Neural cell (in vitro differentiated cells): ENCODE measurements at regions not wholly inside any gene's neighbourhood (a gene's known extent, or its start where the extent isn't known, plus 50 kb on each side); places are given as distances from the start of the nearest gene placed in this dataset.

Experiments
- H2AFZ ChIP-seq: fragments of 200-600, 300-800 bp; sonication (generic), shearing (Covaris generic); 2 replicates; pipeline ENCODE4 v1.6.0; 2014; ENCODE audit warnings: low read depth, mild to moderate bottlenecking, antibody characterized with exemption, low read length, moderate library complexity
- H3F3A ChIP-seq: fragments of 200-600 bp; shearing (Covaris generic); 2 replicates; pipeline ENCODE4 v1.6.1; 2016; ENCODE audit warnings: mild to moderate bottlenecking, moderate library complexity, mixed read lengths, antibody characterized with exemption, low read length; ENCODE audit not compliant: insufficient read depth, poor library complexity, severe bottlenecking
- H3K27ac ChIP-seq: fragments of 200-600, 300-800 bp; sonication (generic), shearing (Covaris generic); 2 replicates; pipeline ENCODE4 v1.5.1; 2014; ENCODE audit warnings: mild to moderate bottlenecking, low read length, moderate library complexity
- H3K27me3 ChIP-seq: fragments of 300-800, 200-600 bp; sonication (generic), shearing (Covaris generic); 2 replicates; pipeline ENCODE4 v1.6.0; 2014; ENCODE audit warnings: mild to moderate bottlenecking, low read depth, low read length, moderate library complexity; ENCODE audit not compliant: insufficient read depth
- H3K36me3 ChIP-seq: fragments of 300-800, 200-600 bp; sonication (generic), shearing (Covaris generic); 2 replicates; pipeline ENCODE4 v1.5.1; 2014; ENCODE audit warnings: mild to moderate bottlenecking, antibody characterized with exemption, low read length, moderate library complexity; ENCODE audit not compliant: insufficient read depth
- H3K4me2 ChIP-seq: fragments of 300-800, 200-600 bp; sonication (generic), shearing (Covaris generic); 2 replicates; pipeline ENCODE4 v1.6.0; 2014; ENCODE audit warnings: mild to moderate bottlenecking, low read length
- H3K4me3 ChIP-seq: fragments of 300-800, 200-600 bp; sonication (generic), shearing (Covaris generic); 2 replicates; pipeline ENCODE4 v1.5.1; 2014; ENCODE audit warnings: mild to moderate bottlenecking, low read length, moderate library complexity
- H3K79me2 ChIP-seq: fragments of 200-600 bp; shearing (Covaris generic); replicated peaks from 2 replicates; pipeline ENCODE4 v1.6.0; 2014; ENCODE audit warnings: mild to moderate bottlenecking, low read length, moderate library complexity; ENCODE audit not compliant: insufficient read depth
- H3K9ac ChIP-seq: fragments of 300-800, 200-600 bp; sonication (generic), shearing (Covaris generic); 2 replicates; pipeline ENCODE4 v1.6.1; 2016; ENCODE audit warnings: mild to moderate bottlenecking, low read length, mixed read lengths
- H3K9me2 ChIP-seq: fragments of 200-600 bp; shearing (Covaris generic); 2 replicates; pipeline ENCODE4 v1.6.1; 2016; ENCODE audit warnings: mild to moderate bottlenecking, low read length, mixed read lengths; ENCODE audit not compliant: insufficient read depth
- H3K9me3 ChIP-seq: fragments of 200-600, 300-800 bp; sonication (generic), shearing (Covaris generic); 2 replicates; pipeline ENCODE4 v1.6.1; 2016; ENCODE audit warnings: mild to moderate bottlenecking, mixed run types, low read length, moderate library complexity, mixed read lengths
- H4K20me1 ChIP-seq: fragments of 200-600 bp; shearing (Covaris generic); 2 replicates; pipeline ENCODE4 v1.6.1; 2016; ENCODE audit warnings: mild to moderate bottlenecking, mixed run types; ENCODE audit not compliant: insufficient read depth
- EP300 ChIP-seq: fragments of 450-650 bp; conservative IDR thresholded peaks from 2 replicates; pipeline ENCODE4 v1.6.1; 2014; ENCODE audit warnings: antibody characterized with exemption, mild to moderate bottlenecking, moderate library complexity; ENCODE audit not compliant: poor library complexity, severe bottlenecking
- EZH2 ChIP-seq: fragments of 200-600, 300-800 bp; shearing (Covaris generic), sonication (generic); IDR thresholded peaks from 2 replicates; pipeline ENCODE4 v1.6.1; 2014; ENCODE audit warnings: antibody characterized with exemption, low read length, borderline replicate concordance, mild to moderate bottlenecking; ENCODE audit not compliant: insufficient read depth, poor library complexity, severe bottlenecking
- MXI1 ChIP-seq: fragments of 450-650 bp; conservative IDR thresholded peaks from 2 replicates; pipeline ENCODE4 v1.6.1; 2014; ENCODE audit warnings: antibody characterized with exemption, mild to moderate bottlenecking; ENCODE audit not compliant: poor library complexity, severe bottlenecking
- POLR2AphosphoS5 ChIP-seq: IDR thresholded peaks from 2 replicates; pipeline ENCODE4 v1.6.1; 2012
- RAD21 ChIP-seq: fragments of 450-650 bp; conservative IDR thresholded peaks from 2 replicates; pipeline ENCODE4 v1.6.1; 2014; ENCODE audit warnings: antibody characterized with exemption, mild to moderate bottlenecking, moderate library complexity
- REST ChIP-seq: IDR thresholded peaks from 2 replicates; pipeline ENCODE4 v1.6.1; 2012; ENCODE audit warnings: borderline replicate concordance
- SMC3 ChIP-seq: fragments of 450-650 bp; conservative IDR thresholded peaks from 2 replicates; pipeline ENCODE4 v1.6.1; 2014; ENCODE audit warnings: antibody characterized with exemption, mild to moderate bottlenecking, moderate library complexity; ENCODE audit not compliant: poor library complexity
- TAF1 ChIP-seq: IDR thresholded peaks from 2 replicates; pipeline ENCODE4 v1.6.1; 2012; ENCODE audit warnings: low read depth
- TF ChIP-seq, protein P1 (sequence below): fragments of 450-650 bp; IDR thresholded peaks from 2 replicates; pipeline ENCODE4 v1.5.1; 2014; ENCODE audit warnings: antibody characterized with exemption, mild to moderate bottlenecking, moderate library complexity; ENCODE audit not compliant: poor library complexity, severe bottlenecking

- Histone ChIP-seq H3K27me3 (no peaks in the 10 kb centered on the region), H3F3A (no peaks in the 10 kb centered on the region), H3K4me3 (no peak overlapping the region), H3K9me3 (no peaks in the 10 kb centered on the region), H3K79me2 (no peaks in the 10 kb centered on the region), H2AFZ (no peak overlapping the region), H3K9me2 (no peaks in the 10 kb centered on the region), H3K27ac (no peak overlapping the region), H3K9ac (no peak overlapping the region), H4K20me1 (no peaks in the 10 kb centered on the region), H3K4me2 (no peak overlapping the region), H3K36me3 (no peaks in the 10 kb centered on the region)
- TF ChIP-seq, protein P1, sequence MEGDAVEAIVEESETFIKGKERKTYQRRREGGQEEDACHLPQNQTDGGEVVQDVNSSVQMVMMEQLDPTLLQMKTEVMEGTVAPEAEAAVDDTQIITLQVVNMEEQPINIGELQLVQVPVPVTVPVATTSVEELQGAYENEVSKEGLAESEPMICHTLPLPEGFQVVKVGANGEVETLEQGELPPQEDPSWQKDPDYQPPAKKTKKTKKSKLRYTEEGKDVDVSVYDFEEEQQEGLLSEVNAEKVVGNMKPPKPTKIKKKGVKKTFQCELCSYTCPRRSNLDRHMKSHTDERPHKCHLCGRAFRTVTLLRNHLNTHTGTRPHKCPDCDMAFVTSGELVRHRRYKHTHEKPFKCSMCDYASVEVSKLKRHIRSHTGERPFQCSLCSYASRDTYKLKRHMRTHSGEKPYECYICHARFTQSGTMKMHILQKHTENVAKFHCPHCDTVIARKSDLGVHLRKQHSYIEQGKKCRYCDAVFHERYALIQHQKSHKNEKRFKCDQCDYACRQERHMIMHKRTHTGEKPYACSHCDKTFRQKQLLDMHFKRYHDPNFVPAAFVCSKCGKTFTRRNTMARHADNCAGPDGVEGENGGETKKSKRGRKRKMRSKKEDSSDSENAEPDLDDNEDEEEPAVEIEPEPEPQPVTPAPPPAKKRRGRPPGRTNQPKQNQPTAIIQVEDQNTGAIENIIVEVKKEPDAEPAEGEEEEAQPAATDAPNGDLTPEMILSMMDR: no peak
- no peak for TF ChIP-seq SMC3
- no peak for TF ChIP-seq MXI1
- TF ChIP-seq TAF1: no peak
- TF ChIP-seq EP300: no peak
- TF ChIP-seq RAD21: no peak
- no peak for TF ChIP-seq EZH2
- TF ChIP-seq POLR2AphosphoS5: no peak
- TF ChIP-seq REST: no peak
These were observed 1958.8 kb upstream of the CELF4 start for GRCh38 chr18:39524370-39524769.

GRCh38 chr18:39523281-39523680 is 1957.7 kb upstream of the CELF4 start:
- no peak overlapping the region for H3K4me2 ChIP-seq
- no peaks in the 10 kb centered on the region for H3K79me2 ChIP-seq
- TF ChIP-seq RAD21 (no peak), SMC3 (no peak), POLR2AphosphoS5 (no peak), EP300 (no peak), REST (no peak), MXI1 (no peak), EZH2 (no peak), TAF1 (no peak)
- TF ChIP-seq, protein P1: no peak

More at GRCh38 chr18:39523281-39523680, 1957.7 kb upstream of the CELF4 start:
- H2AFZ ChIP-seq: no peak overlapping the region
- no peaks in the 10 kb centered on the region for H3F3A ChIP-seq
- H3K27ac ChIP-seq: no peak overlapping the region
- no peaks in the 10 kb centered on the region for H4K20me1 ChIP-seq
- no peaks in the 10 kb centered on the region for H3K27me3 ChIP-seq
- H3K36me3 ChIP-seq: no peaks in the 10 kb centered on the region
- H3K9ac ChIP-seq: no peak overlapping the region
- H3K9me3 ChIP-seq: no peaks in the 10 kb centered on the region
- no peaks in the 10 kb centered on the region for H3K9me2 ChIP-seq
- H3K4me3 ChIP-seq: no peak overlapping the region
